ENCODE measurements at regions not wholly inside any gene's neighbourhood (a gene's known extent, or its start where the extent isn't known, plus 50 kb on each side); places are given as distances from the start of the nearest gene placed in this dataset.

DNA sequence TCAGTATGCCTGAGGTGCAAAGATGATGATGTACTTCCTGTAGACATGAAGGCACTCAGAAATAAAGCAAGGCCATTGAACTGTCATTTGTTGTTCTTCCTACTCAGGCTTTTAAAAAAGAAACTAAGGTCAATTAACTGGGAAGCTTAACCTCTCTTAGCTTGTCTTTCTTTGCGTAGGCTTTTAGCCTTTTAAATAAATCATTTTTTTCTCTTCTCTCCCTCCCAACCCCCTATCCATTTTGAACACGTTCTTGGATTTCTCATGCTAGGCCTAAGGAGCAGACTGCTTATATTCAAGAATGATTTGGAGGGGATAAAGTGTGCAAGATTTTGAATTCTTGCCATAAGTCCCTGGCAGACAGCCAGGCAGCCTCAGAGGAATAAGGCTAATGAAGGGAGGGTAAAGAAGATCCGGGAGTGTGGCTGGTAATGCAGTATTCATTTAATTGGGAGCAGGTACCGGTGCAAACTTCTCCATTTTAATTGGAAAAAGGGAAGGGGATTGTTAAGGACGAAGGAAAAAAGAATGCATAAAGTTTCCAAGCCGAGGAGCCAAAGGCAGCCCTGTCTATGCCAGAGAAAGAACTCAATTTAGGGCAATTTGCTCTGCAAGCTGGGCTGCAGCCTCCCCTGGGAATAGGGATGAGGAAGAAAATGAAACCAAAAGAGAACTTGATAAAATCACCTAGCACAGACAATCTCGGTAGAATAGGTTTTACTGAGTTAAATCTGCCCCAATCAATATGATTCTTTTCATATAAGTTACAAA is 343.8 kb upstream of the MMS22L start:
- DNase-seq = peak in 5 of 7 donors; percentile 8 to 53 (median 17)
- WGBS, 4 donors = 29 to 41% (median 31%) methylated on average over 7 of the region's 7 CpGs
- H3K36me3 ChIP-seq (replicated peaks in 1 of 2) = no peaks in the 10 kb centered on the region

DNA sequence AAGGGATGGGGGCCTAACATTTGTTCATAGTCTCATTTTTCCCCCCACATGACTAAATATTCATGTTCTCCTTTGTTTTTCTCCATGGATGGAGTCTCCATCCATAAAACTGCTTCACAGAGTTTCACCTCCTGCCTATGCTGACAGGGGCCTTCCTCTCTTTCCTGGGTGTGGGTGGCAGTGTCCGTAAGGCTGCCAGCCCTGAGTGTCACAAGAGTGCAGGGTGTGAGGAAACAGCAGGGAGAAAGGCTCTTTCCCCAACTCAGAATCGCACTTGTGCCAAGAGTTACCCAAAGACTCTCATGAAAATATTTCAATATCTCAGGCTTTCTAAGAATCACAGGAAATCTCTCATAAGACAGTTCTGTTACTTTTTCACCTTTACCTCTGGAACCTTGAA is 346.2 kb upstream of the MMS22L start:
- WGBS, 4 donors = 77 to 89% (median 81%) methylated on average over 2 of the region's 2 CpGs
- intact Hi-C loops (cut with DNase I) = no loop called here
- no peaks in the 10 kb centered on the region for H3K9me3 ChIP-seq (replicated peaks in 1 of 3)
- H3K36me3 ChIP-seq (replicated peaks in 1 of 2) = no peaks in the 10 kb centered on the region
- H3K4me3 ChIP-seq = no peak overlapping the region
- no peaks in the 10 kb centered on the region for H3K4me1 ChIP-seq (replicated peaks in 1 of 2)
- TF ChIP-seq CTCF (IDR thresholded peaks at IDR 0.05) (no peak), POLR2A (IDR thresholded peaks at IDR 0.05) (no peak)
- H3K27ac ChIP-seq = no peak overlapping the region
- no peaks in the 10 kb centered on the region for H3K27me3 ChIP-seq
- DNase-seq = no peak

More for the DNA sequence above, 343.8 kb upstream of the MMS22L start:
- H3K27me3 ChIP-seq = no peaks in the 10 kb centered on the region
- peak overlapping the region in 1 of 4 donors; percentile 1 for H3K4me3 ChIP-seq
- no peaks in the 10 kb centered on the region for H3K4me1 ChIP-seq (replicated peaks in 1 of 2)
- H3K27ac ChIP-seq = no peak overlapping the region
- intact Hi-C loops (cut with DNase I) = no loop called here
- no peaks in the 10 kb centered on the region for H3K9me3 ChIP-seq (replicated peaks in 1 of 3)
- TF ChIP-seq CTCF (IDR thresholded peaks at IDR 0.05) (no peak), POLR2A (IDR thresholded peaks at IDR 0.05) (no peak)

DNA sequence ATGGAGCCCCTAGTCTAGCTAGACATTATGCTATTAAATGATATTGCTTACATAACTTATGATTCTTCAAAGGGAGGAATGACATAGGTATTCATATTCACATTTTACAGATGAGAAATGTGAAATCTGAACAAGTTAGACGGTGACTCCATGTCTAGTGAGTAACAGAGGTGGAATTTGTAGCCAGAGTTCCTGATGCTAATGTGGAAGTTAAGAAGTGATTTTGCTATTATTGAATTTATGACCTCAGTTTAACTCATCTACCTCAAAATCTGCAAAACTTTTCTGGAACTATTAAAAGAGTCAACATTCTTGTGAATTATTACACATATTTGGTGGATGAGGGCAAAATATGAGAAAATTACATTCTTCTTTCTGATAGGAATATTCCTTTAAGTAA is 347.6 kb upstream of the MMS22L start:
- H3K9me3 ChIP-seq (replicated peaks in 1 of 3) = peaks cover 0 to under 1% (median 0%) of the 10 kb centered on the region in 3 donors
- no peak overlapping the region for H3K27ac ChIP-seq
- TF ChIP-seq CTCF (IDR thresholded peaks at IDR 0.05) = no peak
- no peak for TF ChIP-seq POLR2A (IDR thresholded peaks at IDR 0.05)
- intact Hi-C loops (cut with DNase I) = no loop called here
- DNase-seq = no peak
- WGBS, 4 donors = 64 to 78% (median 66%) methylated on average over 1 of the region's 1 CpG
- no peak overlapping the region for H3K4me3 ChIP-seq
- H3K27me3 ChIP-seq = no peaks in the 10 kb centered on the region
- H3K36me3 ChIP-seq (replicated peaks in 1 of 2) = no peaks in the 10 kb centered on the region
- H3K4me1 ChIP-seq (replicated peaks in 1 of 2) = no peaks in the 10 kb centered on the region

DNA sequence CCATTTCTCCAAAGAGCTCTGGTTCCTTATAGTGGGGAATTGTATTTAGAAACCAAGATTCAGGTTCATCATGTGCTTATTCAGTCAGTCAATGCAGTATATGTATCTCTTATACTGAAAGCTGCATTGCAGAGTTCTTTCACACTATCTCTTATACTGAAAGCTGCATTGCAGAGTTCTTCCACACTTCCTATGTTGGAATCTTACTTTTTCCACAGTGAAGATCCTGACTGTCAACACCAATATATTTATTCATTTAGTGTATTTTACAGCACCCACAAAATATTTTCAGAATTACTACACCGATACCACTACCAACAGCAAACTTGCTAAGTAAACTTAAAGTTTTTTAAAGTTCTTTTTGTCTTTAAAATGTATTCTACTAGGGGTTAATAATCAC is 349.3 kb upstream of the MMS22L start:
- Histone ChIP-seq H3K27ac (no peak overlapping the region), H3K4me3 (no peak overlapping the region), H3K36me3 (replicated peaks in 1 of 2) (no peaks in the 10 kb centered on the region), H3K27me3 (no peaks in the 10 kb centered on the region), H3K4me1 (replicated peaks in 1 of 2) (no peaks in the 10 kb centered on the region), H3K9me3 (replicated peaks in 1 of 3) (peaks cover 0 to 4% (median 0%) of the 10 kb centered on the region in 3 donors)
- TF ChIP-seq POLR2A (IDR thresholded peaks at IDR 0.05) (no peak), CTCF (IDR thresholded peaks at IDR 0.05) (no peak)
- intact Hi-C loops (cut with DNase I) = no loop called here
- 95 to 98% (median 97%) methylated on average over 1 of the region's 1 CpG for WGBS, 4 donors
- DNase-seq = no peak
